Activated T-helper 1 cell treated with anti-CD3 and anti-CD28 coated beads, Interleukin-12 subunit alpha, Interleukin-12 subunit beta, Interleukin-2, Interleukin-4 antibody, amounts not matched to agents 30 ng/mL and 10 ng/mL and 1 ng/mL, durations not matched to agents 14 hours and 24 hours and 36 hours (primary cell): ENCODE measurements at regions not wholly inside any gene's neighbourhood (a gene's known extent, or its start where the extent isn't known, plus 50 kb on each side); places are given as distances from the start of the nearest gene placed in this dataset.

Experiments used
- DNase-seq: peaks from one replicate; pipeline ENCODE4 v3.0.0; 2021; ENCODE audit warnings: low spot score
- H3K27ac Mint-ChIP-seq: one replicate; pipeline ENCODE4 v1.8.0; 2021; ENCODE audit warnings: mild to moderate bottlenecking, mixed read lengths
- H3K27me3 Mint-ChIP-seq: one replicate; pipeline ENCODE4 v1.8.0; 2022; ENCODE audit warnings: mild to moderate bottlenecking, moderate library complexity, mixed read lengths; ENCODE audit not compliant: insufficient read depth
- H3K36me3 Mint-ChIP-seq: one replicate; pipeline ENCODE4 v1.8.0; 2021; ENCODE audit warnings: low read depth, mixed read lengths
- H3K4me1 Mint-ChIP-seq: one replicate; pipeline ENCODE4 v1.8.0; 2021; ENCODE audit warnings: low read depth, mixed read lengths
- H3K4me3 Mint-ChIP-seq: one replicate; pipeline ENCODE4 v1.8.0; 2021; ENCODE audit warnings: mild to moderate bottlenecking, moderate library complexity, mixed read lengths
- H3K9me3 Mint-ChIP-seq: one replicate; pipeline ENCODE4 v1.8.0; 2021; ENCODE audit warnings: mixed read lengths
- intact Hi-C: fragments of 100-400 bp; cut with micrococcal nuclease; formaldehyde crosslinking; loops from one replicate; pipeline ENCODE4 v1.15.1; 2024

DNA sequence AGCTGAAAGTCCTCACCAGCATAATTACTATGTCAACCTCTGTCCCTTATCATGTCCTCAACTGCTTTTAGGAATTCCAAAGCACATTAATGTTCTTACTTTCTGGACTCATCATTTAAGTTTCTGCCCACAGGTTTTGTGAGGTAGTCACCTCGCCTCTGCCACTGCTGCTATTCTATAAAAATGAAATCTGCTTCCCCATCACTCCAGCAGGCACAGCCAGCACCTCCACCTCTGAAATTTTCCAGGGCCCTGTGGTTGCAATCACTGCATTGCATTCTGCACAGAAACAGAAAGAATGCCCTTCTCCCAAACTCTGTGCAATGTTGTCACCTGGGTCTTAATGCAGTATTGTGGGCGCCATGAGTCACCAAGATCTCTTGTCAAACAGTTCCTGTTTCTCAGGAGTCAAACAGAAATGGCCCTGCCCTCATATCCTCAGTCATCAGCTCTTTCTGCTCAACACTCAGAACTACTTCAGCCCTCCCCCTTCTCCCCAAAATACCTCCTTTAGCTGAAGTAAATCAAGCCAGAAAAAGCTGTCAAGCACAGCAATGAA is 529.2 kb upstream of the NBEA start:
- no peaks in the 10 kb centered on the region for H3K27me3 Mint-ChIP-seq
- DNase-seq: no peak
- H3K4me3 Mint-ChIP-seq: no peak overlapping the region
- H3K27ac Mint-ChIP-seq: no peak overlapping the region
- H3K9me3 Mint-ChIP-seq: peaks cover 15% of the 10 kb centered on the region
- intact Hi-C loops: no loop called here
- H3K36me3 Mint-ChIP-seq: no peaks in the 10 kb centered on the region
- no peaks in the 10 kb centered on the region for H3K4me1 Mint-ChIP-seq

DNA sequence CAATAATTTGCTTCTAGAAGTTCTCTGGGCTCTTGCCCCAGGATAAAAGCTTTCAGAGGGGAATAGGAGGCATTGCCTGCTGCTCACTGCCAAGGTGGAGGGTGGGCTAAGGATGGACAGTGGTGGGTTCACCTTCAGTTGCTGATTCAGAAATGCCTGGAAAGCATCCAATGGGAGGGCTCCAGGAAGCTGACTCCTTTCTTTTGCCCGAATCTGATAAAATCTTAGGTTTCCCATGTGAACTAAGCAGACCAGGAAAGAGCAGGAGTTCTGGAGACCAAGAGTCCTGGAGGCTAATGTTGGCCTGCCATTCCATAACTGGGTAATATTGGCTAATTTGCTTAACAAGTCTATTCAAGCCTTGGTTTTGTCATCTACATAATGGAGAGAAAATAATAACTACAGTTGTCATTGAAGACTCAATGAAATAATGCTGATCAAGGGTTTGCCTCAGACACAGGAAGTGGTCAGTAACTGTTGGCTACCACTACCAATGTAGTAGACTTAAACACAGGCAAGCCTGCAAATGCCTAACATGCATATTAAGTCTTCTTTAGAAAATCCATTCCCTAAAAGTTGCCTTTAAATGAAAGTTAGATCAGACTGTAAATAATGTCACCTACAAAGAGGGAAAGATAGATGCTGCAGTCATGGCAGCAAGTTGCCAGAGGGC is 528.4 kb upstream of the NBEA start:
- Mint-ChIP-seq H3K4me3 (no peak overlapping the region), H3K27ac (no peak overlapping the region), H3K36me3 (no peaks in the 10 kb centered on the region), H3K4me1 (no peaks in the 10 kb centered on the region), H3K9me3 (peaks cover 14% of the 10 kb centered on the region), H3K27me3 (no peaks in the 10 kb centered on the region)
- intact Hi-C loops: no loop called here
- DNase-seq: no peak

- Mint-ChIP-seq H3K9me3 (peaks cover 12% of the 10 kb centered on the region), H3K36me3 (no peaks in the 10 kb centered on the region), H3K27ac (no peak overlapping the region), H3K4me3 (no peak overlapping the region), H3K4me1 (no peaks in the 10 kb centered on the region), H3K27me3 (no peaks in the 10 kb centered on the region)
- intact Hi-C loops: no loop called here
- no peak for DNase-seq
Measured at GRCh38 chr13:34414616-34415015, 527.5 kb upstream of the NBEA start.

GRCh38 chr13:34416971-34417380 is 525.1 kb upstream of the NBEA start:
- Mint-ChIP-seq H3K4me1 (no peaks in the 10 kb centered on the region), H3K36me3 (no peaks in the 10 kb centered on the region), H3K4me3 (no peak overlapping the region), H3K27ac (no peak overlapping the region), H3K9me3 (peaks cover 7% of the 10 kb centered on the region), H3K27me3 (no peaks in the 10 kb centered on the region)
- intact Hi-C loops: no loop called here
- no peak for DNase-seq

DNA sequence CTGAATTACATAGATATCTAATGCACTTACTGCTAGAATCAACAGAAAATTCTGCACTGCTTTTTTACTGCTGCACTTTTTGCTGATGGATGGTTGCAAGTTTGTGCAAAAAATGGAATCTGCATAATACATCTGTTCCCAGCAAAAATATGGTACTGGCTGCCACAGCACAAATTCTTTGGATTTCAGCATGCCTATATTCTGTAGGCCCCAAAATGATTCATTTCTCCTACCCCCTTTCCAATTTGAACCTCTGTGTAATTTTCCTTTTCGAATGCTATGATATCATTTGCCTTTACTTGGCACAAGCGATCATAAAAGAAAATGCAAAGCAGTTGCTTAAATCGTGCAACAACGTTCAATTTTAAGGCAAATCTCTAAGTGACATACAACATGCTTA is 524.2 kb upstream of the NBEA start:
- no peaks in the 10 kb centered on the region for H3K27me3 Mint-ChIP-seq
- no peak overlapping the region for H3K27ac Mint-ChIP-seq
- no peak for DNase-seq
- intact Hi-C loops: no loop called here
- no peak overlapping the region for H3K4me3 Mint-ChIP-seq
- peaks cover 7% of the 10 kb centered on the region for H3K9me3 Mint-ChIP-seq
- H3K36me3 Mint-ChIP-seq: no peaks in the 10 kb centered on the region
- no peaks in the 10 kb centered on the region for H3K4me1 Mint-ChIP-seq

- H3K4me1 Mint-ChIP-seq: no peaks in the 10 kb centered on the region
- no peaks in the 10 kb centered on the region for H3K36me3 Mint-ChIP-seq
- no peaks in the 10 kb centered on the region for H3K27me3 Mint-ChIP-seq
- no peak for DNase-seq
- H3K9me3 Mint-ChIP-seq: peaks cover 7% of the 10 kb centered on the region
- intact Hi-C loops: no loop called here
- H3K4me3 Mint-ChIP-seq: no peak overlapping the region
- H3K27ac Mint-ChIP-seq: no peak overlapping the region
Measured at GRCh38 chr13:34419025-34419424, 523.0 kb upstream of the NBEA start.

- intact Hi-C loops: no loop called here
- no peak overlapping the region for H3K27ac Mint-ChIP-seq
- no peaks in the 10 kb centered on the region for H3K4me1 Mint-ChIP-seq
- DNase-seq: no peak
- H3K9me3 Mint-ChIP-seq: peaks cover 7% of the 10 kb centered on the region
- H3K27me3 Mint-ChIP-seq: no peaks in the 10 kb centered on the region
- no peaks in the 10 kb centered on the region for H3K36me3 Mint-ChIP-seq
- H3K4me3 Mint-ChIP-seq: no peak overlapping the region
Measured at GRCh38 chr13:34419755-34420154, 522.3 kb upstream of the NBEA start.

DNA sequence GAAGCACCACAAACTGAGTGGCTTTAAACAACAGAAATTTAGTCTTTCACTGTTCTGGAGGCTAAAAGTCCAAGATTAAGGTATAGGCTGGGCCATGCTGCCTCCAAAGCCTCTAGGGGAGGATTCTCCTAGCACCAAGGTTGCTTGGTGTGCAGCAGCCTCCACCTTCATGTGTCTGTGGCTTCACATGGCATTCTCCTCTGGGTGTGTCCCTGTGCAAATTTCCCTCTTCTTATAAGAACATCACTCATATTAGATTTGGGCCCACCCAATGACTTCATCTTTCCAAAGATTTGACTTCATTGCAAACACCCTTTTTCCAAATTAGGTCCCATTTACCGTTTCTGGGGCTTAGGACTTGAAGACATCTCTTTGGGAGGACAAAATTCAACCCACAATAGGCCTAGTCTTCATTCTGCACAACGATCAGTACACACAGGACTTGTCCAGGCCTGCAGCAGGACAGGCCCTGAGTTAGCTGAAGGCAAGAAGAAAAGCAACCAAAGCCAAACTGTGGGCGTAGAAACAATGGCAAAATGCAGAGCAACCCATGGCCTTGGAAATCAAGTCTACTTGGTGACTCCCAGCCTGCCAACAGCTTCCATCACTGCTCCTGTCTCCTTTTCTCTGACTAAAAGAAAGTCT is 521.2 kb upstream of the NBEA start:
- H3K9me3 Mint-ChIP-seq: no peaks in the 10 kb centered on the region
- intact Hi-C loops: no loop called here
- H3K27ac Mint-ChIP-seq: no peak overlapping the region
- DNase-seq: no peak
- H3K36me3 Mint-ChIP-seq: no peaks in the 10 kb centered on the region
- no peak overlapping the region for H3K4me3 Mint-ChIP-seq
- H3K4me1 Mint-ChIP-seq: no peaks in the 10 kb centered on the region
- H3K27me3 Mint-ChIP-seq: no peaks in the 10 kb centered on the region

GRCh38 chr13:34421347-34421719 is 520.7 kb upstream of the NBEA start:
- intact Hi-C loops: no loop called here
- Mint-ChIP-seq H3K27ac (no peak overlapping the region), H3K4me1 (no peaks in the 10 kb centered on the region), H3K36me3 (no peaks in the 10 kb centered on the region), H3K4me3 (no peak overlapping the region), H3K9me3 (no peaks in the 10 kb centered on the region), H3K27me3 (no peaks in the 10 kb centered on the region)
- DNase-seq: no peak

DNA sequence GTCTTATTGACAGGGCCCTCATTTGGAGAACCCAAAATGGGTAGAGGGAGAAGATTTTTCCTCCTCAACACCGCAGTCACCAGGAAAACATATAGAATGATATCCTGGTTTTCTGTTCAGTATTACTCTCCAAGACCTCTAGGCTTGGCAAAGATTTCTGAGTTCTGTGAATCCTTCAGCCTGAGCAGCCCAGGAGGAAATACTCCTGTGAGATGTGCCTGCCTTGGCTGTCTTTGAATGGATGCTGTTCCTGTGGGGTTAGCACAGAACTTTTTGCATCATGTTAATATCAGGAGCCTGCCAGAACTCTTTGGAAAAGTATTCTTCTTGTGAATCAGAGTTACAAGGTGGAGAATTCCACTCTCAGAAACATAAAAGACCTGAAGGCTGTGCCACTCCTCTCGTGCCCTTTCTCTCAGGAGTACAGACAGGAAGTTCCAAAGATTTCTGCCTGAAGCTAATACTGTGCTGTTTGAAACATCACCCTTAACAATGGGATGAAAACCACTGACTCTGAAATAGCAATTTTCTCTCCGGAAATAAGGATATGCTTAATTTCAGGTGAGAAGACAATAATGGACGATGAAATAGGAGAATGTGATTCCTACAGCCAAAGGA is 520.1 kb upstream of the NBEA start:
- Mint-ChIP-seq H3K27me3 (no peaks in the 10 kb centered on the region), H3K36me3 (no peaks in the 10 kb centered on the region), H3K27ac (no peak overlapping the region), H3K9me3 (no peaks in the 10 kb centered on the region), H3K4me1 (no peaks in the 10 kb centered on the region), H3K4me3 (no peak overlapping the region)
- intact Hi-C loops: no loop called here
- no peak for DNase-seq

GRCh38 chr13:34422956-34423355 is 519.1 kb upstream of the NBEA start:
- no peaks in the 10 kb centered on the region for H3K27me3 Mint-ChIP-seq
- no peaks in the 10 kb centered on the region for H3K9me3 Mint-ChIP-seq
- no peaks in the 10 kb centered on the region for H3K36me3 Mint-ChIP-seq
- no peaks in the 10 kb centered on the region for H3K4me1 Mint-ChIP-seq
- H3K27ac Mint-ChIP-seq: no peak overlapping the region
- no peak for DNase-seq
- no peak overlapping the region for H3K4me3 Mint-ChIP-seq
- intact Hi-C loops: no loop called here

- Mint-ChIP-seq H3K4me3 (no peak overlapping the region), H3K27me3 (no peaks in the 10 kb centered on the region), H3K9me3 (no peaks in the 10 kb centered on the region), H3K36me3 (no peaks in the 10 kb centered on the region), H3K27ac (no peak overlapping the region), H3K4me1 (no peaks in the 10 kb centered on the region)
- intact Hi-C loops: no loop called here
- DNase-seq: no peak
Measured at GRCh38 chr13:34425327-34425949, 516.6 kb upstream of the NBEA start.

DNA sequence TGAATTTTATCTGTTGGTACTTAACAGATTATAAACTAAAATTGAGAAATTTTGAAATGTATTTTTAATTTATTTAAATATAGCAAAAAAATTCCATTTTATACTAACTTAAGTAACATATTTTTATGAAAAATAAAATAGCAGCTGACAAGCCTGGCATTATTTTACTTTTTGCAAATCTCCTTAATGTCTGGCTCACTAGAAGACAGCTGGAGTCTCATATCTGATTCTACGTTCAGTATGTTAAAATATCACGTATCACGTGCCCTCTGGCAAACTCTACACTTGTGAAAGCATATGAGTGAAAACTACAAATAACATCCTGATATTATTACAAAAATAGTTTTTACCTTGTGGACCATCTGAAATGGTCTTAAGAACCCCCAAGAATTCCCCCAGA is 513.2 kb upstream of the NBEA start:
- Mint-ChIP-seq H3K27me3 (no peaks in the 10 kb centered on the region), H3K36me3 (no peaks in the 10 kb centered on the region), H3K4me1 (no peaks in the 10 kb centered on the region), H3K27ac (no peak overlapping the region), H3K4me3 (no peak overlapping the region), H3K9me3 (no peaks in the 10 kb centered on the region)
- intact Hi-C loops: no loop called here
- DNase-seq: no peak
